Nephron (organoid): ENCODE measurements at regions not wholly inside any gene's neighbourhood (a gene's known extent, or its start where the extent isn't known, plus 50 kb on each side); places are given as distances from the start of the nearest gene placed in this dataset.

Source experiments
- H3K27ac Mint-ChIP-seq, 3 experiments: 2 replicates each; pipeline ENCODE4 v1.8.0; 2020; ENCODE audit warnings: mixed read lengths in 3 of 3, mild to moderate bottlenecking in 2 of 3, moderate library complexity in 1 of 3
- H3K27me3 Mint-ChIP-seq: 2 replicates; pipeline ENCODE4 v1.8.0; 2021; ENCODE audit warnings: low read depth, mild to moderate bottlenecking, moderate library complexity, mixed read lengths
- H3K36me3 Mint-ChIP-seq: 2 replicates; pipeline ENCODE4 v1.8.0; 2020; ENCODE audit warnings: low read depth, mixed read lengths
- H3K4me1 Mint-ChIP-seq: 2 replicates; pipeline ENCODE4 v1.8.0; 2020; ENCODE audit warnings: mixed read lengths
- H3K4me3 Mint-ChIP-seq, 3 experiments: 2 replicates each; pipeline ENCODE4 v1.8.0; 2020; ENCODE audit warnings: mild to moderate bottlenecking in 3 of 3, mixed read lengths in 3 of 3, moderate library complexity in 2 of 3
- H3K9me3 Mint-ChIP-seq: 2 replicates; pipeline ENCODE4 v1.8.0; 2020; ENCODE audit warnings: mixed read lengths
- CTCF ChIP-seq, 3 experiments: fragments of 200-600 bp; sonication (generic); IDR thresholded peaks; one replicate each; pipeline ENCODE4 v1.5.0; 2021; ENCODE audit warnings: antibody characterized with exemption in 3 of 3; ENCODE audit not compliant: unreplicated experiment in 3 of 3

GRCh38 chr6:105941621-105942412 lies 144.3 kb upstream of the PRDM1 start:
- no peaks in the 10 kb centered on the region for H3K4me1 Mint-ChIP-seq
- no peaks in the 10 kb centered on the region for H3K9me3 Mint-ChIP-seq
- no peak overlapping the region for H3K4me3 Mint-ChIP-seq
- no peaks in the 10 kb centered on the region for H3K36me3 Mint-ChIP-seq
- TF ChIP-seq CTCF (IDR thresholded peaks at IDR 0.05; ENCODE audit: unreplicated experiment in 3 of 3) = no peak
- H3K27me3 Mint-ChIP-seq = peaks cover 6% of the 10 kb centered on the region
- no peak overlapping the region for H3K27ac Mint-ChIP-seq

GRCh38 chr6:105940990-105941389 lies 145.1 kb upstream of the PRDM1 start:
- H3K27me3 Mint-ChIP-seq = peaks cover 6% of the 10 kb centered on the region
- no peaks in the 10 kb centered on the region for H3K9me3 Mint-ChIP-seq
- no peaks in the 10 kb centered on the region for H3K36me3 Mint-ChIP-seq
- no peak overlapping the region for H3K4me3 Mint-ChIP-seq
- no peak overlapping the region for H3K27ac Mint-ChIP-seq
- TF ChIP-seq CTCF (IDR thresholded peaks at IDR 0.05; ENCODE audit: unreplicated experiment in 3 of 3) = no peak
- H3K4me1 Mint-ChIP-seq = no peaks in the 10 kb centered on the region

- H3K4me1 Mint-ChIP-seq = no peaks in the 10 kb centered on the region
- H3K4me3 Mint-ChIP-seq = no peak overlapping the region
- no peak for TF ChIP-seq CTCF (IDR thresholded peaks at IDR 0.05; ENCODE audit: unreplicated experiment in 3 of 3)
- peaks cover 6% of the 10 kb centered on the region for H3K27me3 Mint-ChIP-seq
- no peak overlapping the region for H3K27ac Mint-ChIP-seq
- H3K36me3 Mint-ChIP-seq = no peaks in the 10 kb centered on the region
- no peaks in the 10 kb centered on the region for H3K9me3 Mint-ChIP-seq
Observed at GRCh38 chr6:105936972-105937371, 149.2 kb upstream of the PRDM1 start.

GRCh38 chr6:105935416-105935815 lies 150.7 kb upstream of the PRDM1 start:
- H3K9me3 Mint-ChIP-seq = no peaks in the 10 kb centered on the region
- no peak overlapping the region for H3K4me3 Mint-ChIP-seq
- TF ChIP-seq CTCF (IDR thresholded peaks at IDR 0.05; ENCODE audit: unreplicated experiment in 3 of 3) = no peak
- H3K36me3 Mint-ChIP-seq = no peaks in the 10 kb centered on the region
- H3K4me1 Mint-ChIP-seq = no peaks in the 10 kb centered on the region
- H3K27ac Mint-ChIP-seq = no peak overlapping the region
- H3K27me3 Mint-ChIP-seq = peaks cover 6% of the 10 kb centered on the region

GRCh38 chr6:105934708-105935107 lies 151.4 kb upstream of the PRDM1 start:
- Mint-ChIP-seq H3K36me3 (no peaks in the 10 kb centered on the region), H3K27ac (no peak overlapping the region), H3K4me1 (no peaks in the 10 kb centered on the region), H3K9me3 (no peaks in the 10 kb centered on the region), H3K27me3 (peaks cover 6% of the 10 kb centered on the region), H3K4me3 (no peak overlapping the region)
- TF ChIP-seq CTCF (IDR thresholded peaks at IDR 0.05; ENCODE audit: unreplicated experiment in 3 of 3) = no peak

GRCh38 chr6:105932440-105932839 lies 153.7 kb upstream of the PRDM1 start:
- no peaks in the 10 kb centered on the region for H3K36me3 Mint-ChIP-seq

More at GRCh38 chr6:105932440-105932839, 153.7 kb upstream of the PRDM1 start:
- TF ChIP-seq CTCF (IDR thresholded peaks at IDR 0.05; ENCODE audit: unreplicated experiment in 3 of 3) = no peak
- no peak overlapping the region for H3K4me3 Mint-ChIP-seq
- H3K4me1 Mint-ChIP-seq = no peaks in the 10 kb centered on the region
- no peaks in the 10 kb centered on the region for H3K9me3 Mint-ChIP-seq
- no peaks in the 10 kb centered on the region for H3K27me3 Mint-ChIP-seq
- no peak overlapping the region for H3K27ac Mint-ChIP-seq
